ENCODE measurements at regions not wholly inside any gene's neighbourhood (a gene's known extent, or its start where the extent isn't known, plus 50 kb on each side); places are given as distances from the start of the nearest gene placed in this dataset.
"Not testable (repeated sequence)": the region's sequence is repeated elsewhere in the genome, so short reads cannot be mapped to it uniquely, and the experiment has no call there.

GRCh38 chr14:84446250-84446649 is 1083.7 kb upstream of the FLRT2 start:
- H3K9me3 ChIP-seq (ENCODE audit: control insufficient read depth in 1 of 2, low read length in 2 of 2), result no peaks in the 10 kb centered on the region
- no peaks in the 10 kb centered on the region for H3K4me1 ChIP-seq (ENCODE audit: control insufficient read depth in 1 of 2, insufficient read depth in 2 of 2, low read length in 2 of 2)
- no peaks in the 10 kb centered on the region for H3K36me3 ChIP-seq (ENCODE audit: control insufficient read depth in 1 of 2, insufficient read depth in 2 of 2, low read length in 2 of 2)
- no peak overlapping the region for H3K27ac ChIP-seq (ENCODE audit: low read length)
- no peaks in the 10 kb centered on the region for H3K27me3 ChIP-seq (ENCODE audit: low read depth, low read length)
- H3K4me3 ChIP-seq (ENCODE audit: low read depth in 1 of 2, low read length in 2 of 2), result no peak overlapping the region

GRCh38 chr14:84453307-84453950 is 1076.5 kb upstream of the FLRT2 start:
- Histone ChIP-seq H3K9me3 (ENCODE audit: control insufficient read depth in 1 of 2, low read length in 2 of 2) (no peaks in the 10 kb centered on the region), H3K36me3 (ENCODE audit: control insufficient read depth in 1 of 2, insufficient read depth in 2 of 2, low read length in 2 of 2) (no peaks in the 10 kb centered on the region), H3K27ac (ENCODE audit: low read length) (no peak overlapping the region)

DNA sequence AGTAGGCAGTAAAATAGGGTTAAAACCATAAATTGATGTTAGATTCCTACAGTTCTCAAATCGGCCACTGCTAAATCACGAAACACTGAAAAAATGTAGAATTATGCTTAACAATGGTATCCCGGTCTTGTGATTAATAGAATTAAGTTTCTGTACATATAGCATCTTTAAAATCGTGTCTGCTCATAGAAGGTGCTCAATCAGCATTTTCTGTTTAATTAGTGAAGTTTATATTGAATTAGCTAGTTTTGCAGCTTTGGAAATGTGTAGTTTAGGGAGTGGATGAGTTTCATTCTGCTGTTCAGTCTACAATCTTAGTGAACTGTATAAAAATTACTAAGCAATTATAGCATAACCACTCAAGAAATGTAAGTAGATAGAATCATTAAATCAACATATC is 1075.8 kb upstream of the FLRT2 start:
- no peaks in the 10 kb centered on the region for H3K4me1 ChIP-seq (ENCODE audit: control insufficient read depth in 1 of 2, insufficient read depth in 2 of 2, low read length in 2 of 2)

More at GRCh38 chr14:84453307-84453950, 1076.5 kb upstream of the FLRT2 start:
- no peaks in the 10 kb centered on the region for H3K27me3 ChIP-seq (ENCODE audit: low read depth, low read length)
- no peaks in the 10 kb centered on the region for H3K4me1 ChIP-seq (ENCODE audit: control insufficient read depth in 1 of 2, insufficient read depth in 2 of 2, low read length in 2 of 2)
- H3K4me3 ChIP-seq (ENCODE audit: low read depth in 1 of 2, low read length in 2 of 2), result no peak overlapping the region

DNA sequence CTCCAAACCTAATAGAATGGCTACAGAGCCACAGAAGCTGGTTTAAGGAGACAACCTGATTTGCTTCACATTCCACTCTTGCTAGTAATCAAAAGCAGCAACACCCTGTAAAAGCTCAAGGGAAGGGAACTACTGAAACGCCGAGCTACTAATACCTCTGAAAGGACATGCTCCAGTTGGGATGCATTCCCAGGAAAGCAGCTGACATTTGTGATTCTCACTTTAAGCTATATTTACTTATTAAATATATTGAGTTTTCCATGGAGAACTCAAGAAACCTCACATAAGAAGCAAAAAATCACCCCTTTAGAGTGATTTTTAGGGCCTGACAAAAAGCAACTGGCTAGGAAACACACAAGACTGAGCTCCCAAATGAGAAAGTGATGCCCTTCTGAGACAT is 1073.0 kb upstream of the FLRT2 start:
- no peaks in the 10 kb centered on the region for H3K4me1 ChIP-seq (ENCODE audit: control insufficient read depth in 1 of 2, insufficient read depth in 2 of 2, low read length in 2 of 2)
- no peak overlapping the region for H3K4me3 ChIP-seq (ENCODE audit: low read depth in 1 of 2, low read length in 2 of 2)
- no peaks in the 10 kb centered on the region for H3K27me3 ChIP-seq (ENCODE audit: low read depth, low read length)
- no peaks in the 10 kb centered on the region for H3K9me3 ChIP-seq (ENCODE audit: control insufficient read depth in 1 of 2, low read length in 2 of 2)
- no peak overlapping the region for H3K27ac ChIP-seq (ENCODE audit: low read length)
- no peaks in the 10 kb centered on the region for H3K36me3 ChIP-seq (ENCODE audit: control insufficient read depth in 1 of 2, insufficient read depth in 2 of 2, low read length in 2 of 2)

More for the DNA sequence above, 1075.8 kb upstream of the FLRT2 start:
- no peaks in the 10 kb centered on the region for H3K36me3 ChIP-seq (ENCODE audit: control insufficient read depth in 1 of 2, insufficient read depth in 2 of 2, low read length in 2 of 2)
- H3K27me3 ChIP-seq (ENCODE audit: low read depth, low read length), result no peaks in the 10 kb centered on the region
- no peak overlapping the region for H3K27ac ChIP-seq (ENCODE audit: low read length)
- H3K9me3 ChIP-seq (ENCODE audit: control insufficient read depth in 1 of 2, low read length in 2 of 2), result no peaks in the 10 kb centered on the region
- H3K4me3 ChIP-seq (ENCODE audit: low read depth in 1 of 2, low read length in 2 of 2), result no peak overlapping the region

GRCh38 chr14:84458881-84459280 is 1071.1 kb upstream of the FLRT2 start:
- Histone ChIP-seq H3K4me3 (ENCODE audit: low read depth in 1 of 2, low read length in 2 of 2) (no peak overlapping the region), H3K9me3 (ENCODE audit: control insufficient read depth in 1 of 2, low read length in 2 of 2) (no peaks in the 10 kb centered on the region), H3K36me3 (ENCODE audit: control insufficient read depth in 1 of 2, insufficient read depth in 2 of 2, low read length in 2 of 2) (no peaks in the 10 kb centered on the region), H3K27ac (ENCODE audit: low read length) (no peak overlapping the region), H3K27me3 (ENCODE audit: low read depth, low read length) (no peaks in the 10 kb centered on the region), H3K4me1 (ENCODE audit: control insufficient read depth in 1 of 2, insufficient read depth in 2 of 2, low read length in 2 of 2) (no peaks in the 10 kb centered on the region)

- H3K27me3 ChIP-seq (ENCODE audit: low read depth, low read length), result no peaks in the 10 kb centered on the region
- no peaks in the 10 kb centered on the region for H3K9me3 ChIP-seq (ENCODE audit: control insufficient read depth in 1 of 2, low read length in 2 of 2)
- H3K27ac ChIP-seq (ENCODE audit: low read length), result no peak overlapping the region
- no peak overlapping the region for H3K4me3 ChIP-seq (ENCODE audit: low read depth in 1 of 2, low read length in 2 of 2)
- no peaks in the 10 kb centered on the region for H3K36me3 ChIP-seq (ENCODE audit: control insufficient read depth in 1 of 2, insufficient read depth in 2 of 2, low read length in 2 of 2)
- no peaks in the 10 kb centered on the region for H3K4me1 ChIP-seq (ENCODE audit: control insufficient read depth in 1 of 2, insufficient read depth in 2 of 2, low read length in 2 of 2)
Measured at GRCh38 chr14:84465880-84466279, 1064.1 kb upstream of the FLRT2 start.

DNA sequence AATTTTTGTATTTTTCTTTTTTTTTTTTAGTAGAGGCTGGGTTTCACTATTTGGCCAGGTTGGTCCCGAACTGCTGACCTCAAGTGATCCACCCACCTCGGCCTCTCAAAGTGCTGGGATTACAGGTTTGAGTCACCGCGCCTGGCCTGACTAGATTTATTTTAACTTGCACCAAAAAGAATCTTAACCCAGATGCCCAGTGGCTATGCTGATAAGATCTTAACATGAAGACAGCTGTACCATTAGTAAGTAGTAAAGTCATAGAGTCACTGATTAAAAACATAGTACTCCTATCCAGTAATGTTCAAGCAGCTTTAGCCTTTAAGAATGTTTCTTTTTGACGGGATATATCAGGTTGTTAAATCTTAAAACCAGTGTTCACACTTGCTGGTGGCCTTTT is 1061.8 kb upstream of the FLRT2 start:
- H3K4me3 ChIP-seq (ENCODE audit: low read depth in 1 of 2, low read length in 2 of 2), result no peak overlapping the region
- H3K36me3 ChIP-seq (ENCODE audit: control insufficient read depth in 1 of 2, insufficient read depth in 2 of 2, low read length in 2 of 2), result no peaks in the 10 kb centered on the region
- H3K9me3 ChIP-seq (ENCODE audit: control insufficient read depth in 1 of 2, low read length in 2 of 2), result no peaks in the 10 kb centered on the region
- no peaks in the 10 kb centered on the region for H3K27me3 ChIP-seq (ENCODE audit: low read depth, low read length)
- no peaks in the 10 kb centered on the region for H3K4me1 ChIP-seq (ENCODE audit: control insufficient read depth in 1 of 2, insufficient read depth in 2 of 2, low read length in 2 of 2)
- H3K27ac ChIP-seq (ENCODE audit: low read length), result no peak overlapping the region

GRCh38 chr14:84477996-84478395 is 1051.9 kb upstream of the FLRT2 start:
- Histone ChIP-seq H3K9me3 (ENCODE audit: control insufficient read depth in 1 of 2, low read length in 2 of 2) (no peaks in the 10 kb centered on the region), H3K4me3 (ENCODE audit: low read depth in 1 of 2, low read length in 2 of 2) (no peak overlapping the region), H3K4me1 (ENCODE audit: control insufficient read depth in 1 of 2, insufficient read depth in 2 of 2, low read length in 2 of 2) (no peaks in the 10 kb centered on the region), H3K36me3 (ENCODE audit: control insufficient read depth in 1 of 2, insufficient read depth in 2 of 2, low read length in 2 of 2) (no peaks in the 10 kb centered on the region), H3K27ac (ENCODE audit: low read length) (no peak overlapping the region), H3K27me3 (ENCODE audit: low read depth, low read length) (no peaks in the 10 kb centered on the region)

DNA sequence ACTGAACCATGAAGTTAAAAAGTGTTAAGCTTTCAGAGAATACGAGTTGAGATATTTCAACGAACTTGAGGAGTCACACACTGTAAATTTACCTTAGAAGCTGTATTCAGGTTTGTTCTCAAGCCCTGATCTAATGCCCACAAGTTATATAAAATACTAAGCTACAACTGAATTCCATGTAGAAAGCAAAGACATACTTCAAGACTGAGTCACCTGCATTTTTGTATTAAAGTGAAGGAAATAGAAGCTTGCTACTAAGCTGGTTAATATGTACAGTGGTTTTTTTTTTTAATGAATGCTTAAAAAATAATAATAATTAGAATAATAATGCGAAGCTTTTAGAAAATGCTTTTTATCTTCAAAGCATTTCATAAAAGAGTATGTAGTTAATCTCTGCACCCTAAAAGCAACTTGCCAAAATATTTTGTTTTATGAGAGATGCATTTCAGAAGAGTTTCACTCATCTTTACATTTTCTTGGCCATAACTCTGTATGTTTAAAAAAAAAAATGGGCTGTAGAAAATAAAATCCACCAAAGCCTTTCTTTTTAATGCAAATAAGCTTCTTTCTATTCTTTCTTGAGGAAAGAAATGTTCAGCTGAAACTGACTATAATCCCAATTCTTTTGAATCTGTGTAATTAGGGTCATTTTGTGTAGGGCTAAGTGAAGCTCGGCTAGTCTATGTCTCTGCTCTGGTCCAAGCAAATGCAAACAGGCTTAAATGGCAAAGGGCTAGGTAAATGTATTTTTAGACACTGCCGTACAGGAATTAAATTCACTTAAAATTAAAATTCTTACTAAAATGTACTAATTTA is 1047.5 kb upstream of the FLRT2 start:
- Histone ChIP-seq H3K9me3 (ENCODE audit: control insufficient read depth in 1 of 2, low read length in 2 of 2) (no peaks in the 10 kb centered on the region), H3K27me3 (ENCODE audit: low read depth, low read length) (no peaks in the 10 kb centered on the region), H3K27ac (ENCODE audit: low read length) (no peak overlapping the region), H3K36me3 (ENCODE audit: control insufficient read depth in 1 of 2, insufficient read depth in 2 of 2, low read length in 2 of 2) (no peaks in the 10 kb centered on the region), H3K4me3 (ENCODE audit: low read depth in 1 of 2, low read length in 2 of 2) (no peak overlapping the region), H3K4me1 (ENCODE audit: control insufficient read depth in 1 of 2, insufficient read depth in 2 of 2, low read length in 2 of 2) (no peaks in the 10 kb centered on the region)

GRCh38 chr14:84483072-84483420 is 1046.9 kb upstream of the FLRT2 start:
- no peak overlapping the region for H3K27ac ChIP-seq (ENCODE audit: low read length)
- no peak overlapping the region for H3K4me3 ChIP-seq (ENCODE audit: low read depth in 1 of 2, low read length in 2 of 2)
- no peaks in the 10 kb centered on the region for H3K36me3 ChIP-seq (ENCODE audit: control insufficient read depth in 1 of 2, insufficient read depth in 2 of 2, low read length in 2 of 2)
- H3K4me1 ChIP-seq (ENCODE audit: control insufficient read depth in 1 of 2, insufficient read depth in 2 of 2, low read length in 2 of 2), result no peaks in the 10 kb centered on the region
- H3K27me3 ChIP-seq (ENCODE audit: low read depth, low read length), result no peaks in the 10 kb centered on the region
- H3K9me3 ChIP-seq (ENCODE audit: control insufficient read depth in 1 of 2, low read length in 2 of 2), result no peaks in the 10 kb centered on the region

GRCh38 chr14:84484243-84484642 is 1045.7 kb upstream of the FLRT2 start:
- not testable (repeated sequence) for H3K9me3 ChIP-seq (ENCODE audit: control insufficient read depth in 1 of 2, low read length in 2 of 2); H3K27ac ChIP-seq (ENCODE audit: low read length); H3K27me3 ChIP-seq (ENCODE audit: low read depth, low read length); H3K4me1 ChIP-seq (ENCODE audit: control insufficient read depth in 1 of 2, insufficient read depth in 2 of 2, low read length in 2 of 2); H3K36me3 ChIP-seq (ENCODE audit: control insufficient read depth in 1 of 2, insufficient read depth in 2 of 2, low read length in 2 of 2); H3K4me3 ChIP-seq (ENCODE audit: low read depth in 1 of 2, low read length in 2 of 2)

DNA sequence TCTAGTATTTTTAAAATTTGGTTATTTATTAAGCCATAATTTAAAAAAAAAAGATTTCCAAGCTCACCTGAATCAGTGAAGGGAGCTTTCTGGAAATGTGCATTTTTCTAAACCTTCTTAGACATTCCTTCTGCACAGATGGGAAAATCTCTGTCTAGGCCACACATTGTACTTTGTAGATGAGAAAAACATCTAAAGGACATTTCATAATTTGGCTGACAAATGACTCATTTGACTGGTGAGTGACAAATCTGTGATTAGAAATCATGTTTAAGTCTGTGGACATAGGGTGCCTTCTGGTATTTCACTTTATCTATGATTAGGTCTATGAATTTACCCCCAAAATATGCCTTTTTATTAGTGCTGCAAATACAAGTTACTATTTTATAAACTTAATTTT is 1044.9 kb upstream of the FLRT2 start:
- no peaks in the 10 kb centered on the region for H3K27me3 ChIP-seq (ENCODE audit: low read depth, low read length)
- H3K4me1 ChIP-seq (ENCODE audit: control insufficient read depth in 1 of 2, insufficient read depth in 2 of 2, low read length in 2 of 2), result no peaks in the 10 kb centered on the region
- H3K4me3 ChIP-seq (ENCODE audit: low read depth in 1 of 2, low read length in 2 of 2), result no peak overlapping the region
- no peaks in the 10 kb centered on the region for H3K9me3 ChIP-seq (ENCODE audit: control insufficient read depth in 1 of 2, low read length in 2 of 2)
- no peaks in the 10 kb centered on the region for H3K36me3 ChIP-seq (ENCODE audit: control insufficient read depth in 1 of 2, insufficient read depth in 2 of 2, low read length in 2 of 2)
- H3K27ac ChIP-seq (ENCODE audit: low read length), result no peak overlapping the region
